ENCODE measurements at regions not wholly inside any gene's neighbourhood (a gene's known extent, or its start where the extent isn't known, plus 50 kb on each side); places are given as distances from the start of the nearest gene placed in this dataset.

DNA sequence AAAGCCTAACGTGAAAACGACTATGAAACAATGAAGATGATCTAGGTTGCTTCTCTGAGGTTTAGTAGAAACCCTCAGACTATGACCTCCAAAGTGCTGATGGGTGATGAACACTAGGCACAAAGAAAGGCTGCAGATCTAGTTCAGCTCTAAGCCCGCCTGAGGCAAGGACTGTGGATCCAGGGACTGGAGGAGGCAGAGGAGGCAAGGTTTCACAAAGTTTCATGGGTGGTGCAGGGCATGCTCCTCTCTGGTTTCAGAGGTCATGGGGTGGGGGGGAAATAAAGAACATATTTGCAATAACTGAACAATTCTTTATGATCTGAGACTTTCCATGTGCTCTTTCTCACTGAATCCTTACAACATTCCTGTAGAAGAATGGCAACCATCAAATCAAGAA lies 679.2 kb downstream of the NTRK3 start (continued):
- no peak for TF ChIP-seq EHMT2 (IDR thresholded peaks at IDR 0.05; ENCODE audit: borderline replicate concordance, low read depth, low read length)
- TF ChIP-seq FIP1L1 (IDR thresholded peaks at IDR 0.05; ENCODE audit: borderline replicate concordance, insufficient read depth, low read depth, low read length): no peak
- TF ChIP-seq MEIS2 (CRISPR knock-in tag; IDR thresholded peaks at IDR 0.05): no peak

DNA sequence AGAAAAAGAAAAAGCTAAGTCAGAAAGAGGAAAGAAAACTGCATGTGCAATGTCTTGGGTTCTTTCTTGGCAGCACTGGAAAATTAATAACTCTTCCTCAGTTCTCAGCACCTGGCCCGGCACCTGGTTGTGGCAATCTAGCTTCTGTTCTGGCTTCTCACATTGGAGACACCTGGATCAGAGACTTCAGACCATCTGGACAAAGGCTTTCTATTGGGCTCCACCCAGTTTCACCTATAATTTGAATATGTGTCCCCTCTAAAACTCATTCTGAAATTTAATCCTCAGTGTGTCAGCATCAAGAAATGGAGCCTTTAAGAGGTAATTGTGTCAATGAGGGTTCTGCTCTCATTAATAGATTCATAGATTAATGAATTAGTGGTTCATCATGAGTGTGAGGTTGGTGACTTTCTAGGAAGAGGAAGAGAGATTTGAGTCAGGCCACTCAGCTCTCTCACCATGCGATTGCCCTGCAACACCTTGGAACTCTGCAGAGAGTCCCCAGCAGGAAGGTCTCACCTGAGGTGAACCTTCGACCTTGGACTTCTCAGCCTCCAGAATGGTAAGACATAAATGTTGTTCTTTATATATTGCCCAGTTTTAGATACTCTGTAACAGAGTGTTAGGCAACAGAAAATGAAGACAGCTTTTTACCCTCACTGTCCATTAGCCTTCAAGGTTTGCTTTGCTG lies 679.9 kb downstream of the NTRK3 start:
- BruUV-seq (replicated peaks): no TSS peak
- no peaks in the 10 kb centered on the region for H4K20me1 ChIP-seq (ENCODE audit: insufficient read depth, low read length)
- no peaks in the 10 kb centered on the region for H3K27me3 ChIP-seq (ENCODE audit: control insufficient read depth in 1 of 2, insufficient read depth in 2 of 2, low read length in 2 of 2)
- peaks cover 68% of the 10 kb centered on the region for H3K9me3 ChIP-seq (ENCODE audit: low read length)
- ChIA-PET POLR2A (no interaction called here), CTCF (ENCODE audit: low intra/inter-chr PET ratio, low total read pairs) (no interaction called here)
- WGBS (ENCODE audit: low lambda C conversion rate): 13% methylated on average over 3 of the region's 3 CpGs
- no peak overlapping the region for H3K9ac ChIP-seq (ENCODE audit: insufficient read depth, low read depth, low read length)
- no peak overlapping the region for H3K27ac ChIP-seq (ENCODE audit: extremely low read length, insufficient read depth, low read length)
- no peaks in the 10 kb centered on the region for H3K79me2 ChIP-seq (ENCODE audit: insufficient read depth, low read length)
- FAIRE-seq: no peak
- in situ Hi-C loops (cut with HindIII; ENCODE audit: extremely low pct_ligation_motif_present, low pct_unique_long_range_greater_than_20kb) (no loop called here), intact Hi-C loops (cut with micrococcal nuclease; ENCODE audit: unreplicated experiment) (no loop called here)
- TF ChIP-seq, protein P1, sequence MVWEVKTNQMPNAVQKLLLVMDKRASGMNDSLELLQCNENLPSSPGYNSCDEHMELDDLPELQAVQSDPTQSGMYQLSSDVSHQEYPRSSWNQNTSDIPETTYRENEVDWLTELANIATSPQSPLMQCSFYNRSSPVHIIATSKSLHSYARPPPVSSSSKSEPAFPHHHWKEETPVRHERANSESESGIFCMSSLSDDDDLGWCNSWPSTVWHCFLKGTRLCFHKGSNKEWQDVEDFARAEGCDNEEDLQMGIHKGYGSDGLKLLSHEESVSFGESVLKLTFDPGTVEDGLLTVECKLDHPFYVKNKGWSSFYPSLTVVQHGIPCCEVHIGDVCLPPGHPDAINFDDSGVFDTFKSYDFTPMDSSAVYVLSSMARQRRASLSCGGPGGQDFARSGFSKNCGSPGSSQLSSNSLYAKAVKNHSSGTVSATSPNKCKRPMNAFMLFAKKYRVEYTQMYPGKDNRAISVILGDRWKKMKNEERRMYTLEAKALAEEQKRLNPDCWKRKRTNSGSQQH (CRISPR knock-in tag; IDR thresholded peaks at IDR 0.05; ENCODE audit: low read depth): no peak
- no peaks in the 10 kb centered on the region for H3K36me3 ChIP-seq (replicated peaks in 1 of 2; ENCODE audit: control insufficient read depth in 1 of 2, insufficient read depth in 2 of 2, low read length in 2 of 2)
- H2AFZ ChIP-seq (ENCODE audit: low read length): no peak overlapping the region
- H3K4me3 ChIP-seq (replicated peaks in 1 of 3; ENCODE audit: insufficient read depth in 1 of 3, low read depth in 2 of 3, low read length in 3 of 3): no peak overlapping the region
- H3K4me2 ChIP-seq (ENCODE audit: low read depth, low read length): no peak overlapping the region
- DNase-seq (ENCODE audit: low spot score): no peak
- ATAC-seq: no peak
- H3K4me1 ChIP-seq (ENCODE audit: insufficient read depth, low read length): no peaks in the 10 kb centered on the region

DNA sequence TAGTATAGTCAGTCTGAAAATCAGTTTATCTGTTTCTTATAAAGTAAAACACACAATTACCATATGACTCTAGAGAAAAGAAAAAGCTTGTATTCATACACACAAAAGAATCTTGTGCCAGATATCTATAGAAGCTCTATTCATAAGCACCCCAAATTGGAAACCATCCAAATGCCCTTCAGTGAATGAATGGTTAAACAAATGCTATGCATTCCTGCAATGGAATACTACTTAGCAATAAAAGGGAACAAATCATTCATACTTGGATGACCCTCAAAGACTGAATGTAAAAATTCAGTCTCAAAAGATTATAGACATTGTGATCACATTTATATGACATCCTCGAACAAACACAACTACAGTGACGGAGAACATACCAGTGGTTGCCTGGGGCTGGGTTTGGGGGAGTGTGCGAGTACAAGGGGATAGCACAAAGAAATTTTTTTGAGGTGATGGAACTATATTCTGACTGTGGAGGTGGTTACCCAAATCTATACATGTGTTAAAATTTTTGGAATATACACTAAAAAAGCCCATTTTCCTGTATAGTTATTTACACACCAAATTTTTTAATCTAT lies 680.6 kb downstream of the NTRK3 start:
- Histone ChIP-seq H3K9ac (ENCODE audit: insufficient read depth, low read depth, low read length) (no peak overlapping the region), H3K27me3 (ENCODE audit: control insufficient read depth in 1 of 2, insufficient read depth in 2 of 2, low read length in 2 of 2) (no peaks in the 10 kb centered on the region), H3K4me3 (replicated peaks in 1 of 3; ENCODE audit: insufficient read depth in 1 of 3, low read depth in 2 of 3, low read length in 3 of 3) (no peak overlapping the region), H4K20me1 (ENCODE audit: insufficient read depth, low read length) (no peaks in the 10 kb centered on the region), H3K27ac (ENCODE audit: extremely low read length, insufficient read depth, low read length) (no peak overlapping the region), H3K79me2 (ENCODE audit: insufficient read depth, low read length) (no peaks in the 10 kb centered on the region), H3K4me1 (ENCODE audit: insufficient read depth, low read length) (no peaks in the 10 kb centered on the region), H2AFZ (ENCODE audit: low read length) (no peak overlapping the region), H3K9me3 (ENCODE audit: low read length) (peaks cover 70% of the 10 kb centered on the region), H3K4me2 (ENCODE audit: low read depth, low read length) (no peak overlapping the region), H3K36me3 (replicated peaks in 1 of 2; ENCODE audit: control insufficient read depth in 1 of 2, insufficient read depth in 2 of 2, low read length in 2 of 2) (no peaks in the 10 kb centered on the region)
- intact Hi-C loops (cut with micrococcal nuclease; ENCODE audit: unreplicated experiment): no loop called here
- no TSS peak for BruUV-seq (replicated peaks)
- FAIRE-seq: no peak
- in situ Hi-C loops (cut with HindIII; ENCODE audit: extremely low pct_ligation_motif_present, low pct_unique_long_range_greater_than_20kb): no loop called here
- ChIA-PET POLR2A (no interaction called here), CTCF (ENCODE audit: low intra/inter-chr PET ratio, low total read pairs) (no interaction called here)
- DNase-seq (ENCODE audit: low spot score): no peak
- no peak for ATAC-seq
- 10% methylated on average over 3 of the region's 3 CpGs for WGBS (ENCODE audit: low lambda C conversion rate)
- no peak for TF ChIP-seq RAD51 (IDR thresholded peaks at IDR 0.05; ENCODE audit: borderline replicate concordance)
- TF ChIP-seq THYN1 (CRISPR knock-in tag; IDR thresholded peaks at IDR 0.05; ENCODE audit: borderline replicate concordance, low read depth): no peak
- no peak for TF ChIP-seq ZC3H13 (CRISPR knock-in tag; IDR thresholded peaks at IDR 0.05)
- TF ChIP-seq, protein P2, sequence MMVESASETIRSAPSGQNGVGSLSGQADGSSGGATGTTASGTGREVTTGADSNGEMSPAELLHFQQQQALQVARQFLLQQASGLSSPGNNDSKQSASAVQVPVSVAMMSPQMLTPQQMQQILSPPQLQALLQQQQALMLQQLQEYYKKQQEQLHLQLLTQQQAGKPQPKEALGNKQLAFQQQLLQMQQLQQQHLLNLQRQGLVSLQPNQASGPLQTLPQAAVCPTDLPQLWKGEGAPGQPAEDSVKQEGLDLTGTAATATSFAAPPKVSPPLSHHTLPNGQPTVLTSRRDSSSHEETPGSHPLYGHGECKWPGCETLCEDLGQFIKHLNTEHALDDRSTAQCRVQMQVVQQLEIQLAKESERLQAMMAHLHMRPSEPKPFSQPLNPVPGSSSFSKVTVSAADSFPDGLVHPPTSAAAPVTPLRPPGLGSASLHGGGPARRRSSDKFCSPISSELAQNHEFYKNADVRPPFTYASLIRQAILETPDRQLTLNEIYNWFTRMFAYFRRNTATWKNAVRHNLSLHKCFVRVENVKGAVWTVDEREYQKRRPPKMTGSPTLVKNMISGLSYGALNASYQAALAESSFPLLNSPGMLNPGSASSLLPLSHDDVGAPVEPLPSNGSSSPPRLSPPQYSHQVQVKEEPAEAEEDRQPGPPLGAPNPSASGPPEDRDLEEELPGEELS (CRISPR knock-in tag; IDR thresholded peaks at IDR 0.05): no peak
- TF ChIP-seq ZNF709 (CRISPR knock-in tag; IDR thresholded peaks at IDR 0.05): no peak
- TF ChIP-seq, protein P3, sequence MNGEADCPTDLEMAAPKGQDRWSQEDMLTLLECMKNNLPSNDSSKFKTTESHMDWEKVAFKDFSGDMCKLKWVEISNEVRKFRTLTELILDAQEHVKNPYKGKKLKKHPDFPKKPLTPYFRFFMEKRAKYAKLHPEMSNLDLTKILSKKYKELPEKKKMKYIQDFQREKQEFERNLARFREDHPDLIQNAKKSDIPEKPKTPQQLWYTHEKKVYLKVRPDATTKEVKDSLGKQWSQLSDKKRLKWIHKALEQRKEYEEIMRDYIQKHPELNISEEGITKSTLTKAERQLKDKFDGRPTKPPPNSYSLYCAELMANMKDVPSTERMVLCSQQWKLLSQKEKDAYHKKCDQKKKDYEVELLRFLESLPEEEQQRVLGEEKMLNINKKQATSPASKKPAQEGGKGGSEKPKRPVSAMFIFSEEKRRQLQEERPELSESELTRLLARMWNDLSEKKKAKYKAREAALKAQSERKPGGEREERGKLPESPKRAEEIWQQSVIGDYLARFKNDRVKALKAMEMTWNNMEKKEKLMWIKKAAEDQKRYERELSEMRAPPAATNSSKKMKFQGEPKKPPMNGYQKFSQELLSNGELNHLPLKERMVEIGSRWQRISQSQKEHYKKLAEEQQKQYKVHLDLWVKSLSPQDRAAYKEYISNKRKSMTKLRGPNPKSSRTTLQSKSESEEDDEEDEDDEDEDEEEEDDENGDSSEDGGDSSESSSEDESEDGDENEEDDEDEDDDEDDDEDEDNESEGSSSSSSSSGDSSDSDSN (CRISPR knock-in tag; IDR thresholded peaks at IDR 0.05): no peak

All from HepG2 (cell line).